CD4-positive, alpha-beta T cell (primary cell): ENCODE measurements at regions not wholly inside any gene's neighbourhood (a gene's known extent, or its start where the extent isn't known, plus 50 kb on each side); places are given as distances from the start of the nearest gene placed in this dataset.

ENCODE experiments used
- ATAC-seq: fragments of 200-7000 bp; cut with Tn5 transposase; one replicate; pipeline ENCODE4 v1.10.0; 2022; ENCODE audit warnings: mild to moderate bottlenecking; ENCODE audit not compliant: poor library complexity
- CTCF ChIA-PET: fragments of 350-600 bp; sonication (Branson Sonifier 250); formaldehyde crosslinking; loops from one replicate; lab custom pipeline; 2021; ENCODE audit warnings: antibody characterized with exemption, inconsistent platforms; lab: Charles Lee
- POLR2A ChIA-PET: fragments of 350-600 bp; sonication (Branson Sonifier 250); formaldehyde crosslinking; loops from one replicate; lab custom pipeline; 2021; ENCODE audit warnings: antibody characterized with exemption, inconsistent platforms; lab: Charles Lee
- DNase-seq, 14 experiments: peaks; one replicate each; pipeline ENCODE4 v3.0.0-alpha.2; 2013 to 2020; ENCODE audit warnings: mixed read lengths in 2 of 14
- H3K27ac ChIP-seq, 2 donors: one replicate each; pipeline versions ENCODE4 v1.5.1 to v1.7.0; 2013; ENCODE audit warnings: low read length in 2 of 2, low read depth in 1 of 2, mild to moderate bottlenecking in 1 of 2
- H3K27me3 ChIP-seq, 2 experiments: 1 replicate in 1 of 2; 2 replicates in 1 of 2; pipeline versions ENCODE4 v1.6.1 to v1.7.0; 2013; ENCODE audit warnings: low read length in 2 of 2, control low read depth in 1 of 2, mild to moderate bottlenecking in 1 of 2, moderate library complexity in 1 of 2; ENCODE audit not compliant: insufficient read depth in 2 of 2, control insufficient read depth in 1 of 2
- H3K36me3 ChIP-seq: one replicate; pipeline ENCODE4 v1.6.1; 2013; ENCODE audit warnings: low read length, control low read depth; ENCODE audit not compliant: insufficient read depth
- H3K4me1 ChIP-seq: one replicate; pipeline ENCODE4 v1.6.1; 2013; ENCODE audit warnings: low read length, control low read depth; ENCODE audit not compliant: insufficient read depth
- H3K4me3 ChIP-seq: one replicate; pipeline ENCODE4 v1.5.1; 2013; ENCODE audit warnings: mild to moderate bottlenecking, low read length, moderate library complexity
- H3K9me3 ChIP-seq, 2 experiments: 1 replicate in 1 of 2; 2 replicates in 1 of 2; pipeline versions ENCODE4 v1.6.1 to v1.7.0; 2013; ENCODE audit warnings: low read length in 2 of 2, mild to moderate bottlenecking in 2 of 2, control low read depth in 1 of 2, moderate library complexity in 1 of 2; ENCODE audit not compliant: control insufficient read depth in 1 of 2, insufficient read depth in 1 of 2
- H3K27ac Mint-ChIP-seq: one replicate; pipeline ENCODE4 v1.8.0; 2020; ENCODE audit warnings: mixed read lengths
- H3K27me3 Mint-ChIP-seq: one replicate; pipeline ENCODE4 v1.8.0; 2021; ENCODE audit warnings: mixed read lengths
- H3K36me3 Mint-ChIP-seq: one replicate; pipeline ENCODE4 v1.8.0; 2021; ENCODE audit warnings: low read depth, mixed read lengths
- H3K4me1 Mint-ChIP-seq: one replicate; pipeline ENCODE4 v1.8.0; 2021; ENCODE audit warnings: low read depth, mixed read lengths
- H3K4me3 Mint-ChIP-seq: one replicate; pipeline ENCODE4 v1.8.0; 2020; ENCODE audit warnings: mild to moderate bottlenecking, mixed read lengths
- H3K9me3 Mint-ChIP-seq: one replicate; pipeline ENCODE4 v1.8.0; 2020; ENCODE audit warnings: mixed read lengths
- CTCF ChIP-seq: fragments of 200-600 bp; IDR thresholded peaks from one replicate; pipeline ENCODE4 v1.8.0; 2022; ENCODE audit warnings: antibody characterized with exemption, mild to moderate bottlenecking
- intact Hi-C, 2 experiments: fragments of 100-400 bp; cut with DNase I in 1 of 2; cut with micrococcal nuclease in 1 of 2; formaldehyde crosslinking; loops; one replicate each; pipeline versions ENCODE4 v1.15.1 to v1.9.0; 2023 to 2025; cut with DNase I, micrococcal nuclease

GRCh38 chr7:120184866-120185265 is 88.1 kb upstream of the KCND2 start:
- H3K27ac Mint-ChIP-seq, result no peak overlapping the region
- no peak for TF ChIP-seq CTCF
- no peaks in the 10 kb centered on the region for H3K27me3 ChIP-seq
- H3K9me3 ChIP-seq, result no peaks in the 10 kb centered on the region
- ChIA-PET CTCF (no interaction called here), POLR2A (no interaction called here)
- H3K36me3 ChIP-seq, result no peaks in the 10 kb centered on the region
- H3K4me1 Mint-ChIP-seq, result no peaks in the 10 kb centered on the region
- no peak for ATAC-seq
- no peaks in the 10 kb centered on the region for H3K36me3 Mint-ChIP-seq
- H3K27ac ChIP-seq, result no peak overlapping the region
- no peaks in the 10 kb centered on the region for H3K27me3 Mint-ChIP-seq
- H3K4me3 Mint-ChIP-seq, result no peak overlapping the region
- H3K9me3 Mint-ChIP-seq, result no peaks in the 10 kb centered on the region
- H3K4me1 ChIP-seq, result no peaks in the 10 kb centered on the region
- no peak for DNase-seq
- no peak overlapping the region for H3K4me3 ChIP-seq
- intact Hi-C loops, result no loop called here

GRCh38 chr7:120185940-120186682 is 86.9 kb upstream of the KCND2 start:
- ATAC-seq (no peak), DNase-seq (no peak)
- Histone ChIP-seq H3K27me3 (no peaks in the 10 kb centered on the region), H3K9me3 (no peaks in the 10 kb centered on the region), H3K4me1 (no peaks in the 10 kb centered on the region), H3K36me3 (no peaks in the 10 kb centered on the region), H3K27ac (no peak overlapping the region), H3K4me3 (no peak overlapping the region)
- Mint-ChIP-seq H3K4me3 (no peak overlapping the region), H3K27ac (no peak overlapping the region), H3K36me3 (no peaks in the 10 kb centered on the region), H3K4me1 (no peaks in the 10 kb centered on the region), H3K9me3 (peaks cover 2% of the 10 kb centered on the region), H3K27me3 (no peaks in the 10 kb centered on the region)
- ChIA-PET CTCF (no interaction called here), POLR2A (no interaction called here)
- TF ChIP-seq CTCF, result no peak
- intact Hi-C loops, result no loop called here

GRCh38 chr7:120186688-120187087 is 86.3 kb upstream of the KCND2 start:
- Mint-ChIP-seq H3K27me3 (no peaks in the 10 kb centered on the region), H3K4me1 (no peaks in the 10 kb centered on the region), H3K27ac (no peak overlapping the region), H3K9me3 (peaks cover 2% of the 10 kb centered on the region), H3K36me3 (no peaks in the 10 kb centered on the region), H3K4me3 (no peak overlapping the region)
- no peak overlapping the region for H3K4me3 ChIP-seq
- no peak for TF ChIP-seq CTCF
- H3K36me3 ChIP-seq, result no peaks in the 10 kb centered on the region
- H3K27me3 ChIP-seq, result no peaks in the 10 kb centered on the region
- DNase-seq (no peak), ATAC-seq (no peak)
- no peaks in the 10 kb centered on the region for H3K4me1 ChIP-seq
- no peaks in the 10 kb centered on the region for H3K9me3 ChIP-seq
- ChIA-PET CTCF (no interaction called here), POLR2A (no interaction called here)
- no peak overlapping the region for H3K27ac ChIP-seq
- intact Hi-C loops, result no loop called here
